ENCODE measurements at regions not wholly inside any gene's neighbourhood (a gene's known extent, or its start where the extent isn't known, plus 50 kb on each side); places are given as distances from the start of the nearest gene placed in this dataset.

DNA sequence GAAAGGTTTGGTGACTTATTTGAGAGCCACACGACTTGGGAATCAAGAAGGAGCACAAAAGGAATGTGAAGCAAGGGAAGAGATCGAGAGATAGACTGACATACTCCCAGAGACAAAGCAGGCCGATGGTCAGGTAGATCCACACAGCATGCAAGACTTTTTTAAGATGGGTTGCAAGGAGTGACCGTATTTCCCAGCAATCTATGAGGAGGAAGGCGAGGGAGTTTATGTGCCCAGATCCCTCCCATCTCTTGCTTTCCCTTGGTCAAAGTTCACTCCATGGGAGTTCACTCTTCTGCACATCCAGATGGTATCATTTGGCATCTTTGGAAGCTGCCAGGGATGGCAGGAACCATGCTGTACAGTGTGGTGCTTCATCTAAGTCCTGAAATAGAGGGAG, 148.9 kb downstream of the RMI1 start:
- no peak for DNase-seq

DNA sequence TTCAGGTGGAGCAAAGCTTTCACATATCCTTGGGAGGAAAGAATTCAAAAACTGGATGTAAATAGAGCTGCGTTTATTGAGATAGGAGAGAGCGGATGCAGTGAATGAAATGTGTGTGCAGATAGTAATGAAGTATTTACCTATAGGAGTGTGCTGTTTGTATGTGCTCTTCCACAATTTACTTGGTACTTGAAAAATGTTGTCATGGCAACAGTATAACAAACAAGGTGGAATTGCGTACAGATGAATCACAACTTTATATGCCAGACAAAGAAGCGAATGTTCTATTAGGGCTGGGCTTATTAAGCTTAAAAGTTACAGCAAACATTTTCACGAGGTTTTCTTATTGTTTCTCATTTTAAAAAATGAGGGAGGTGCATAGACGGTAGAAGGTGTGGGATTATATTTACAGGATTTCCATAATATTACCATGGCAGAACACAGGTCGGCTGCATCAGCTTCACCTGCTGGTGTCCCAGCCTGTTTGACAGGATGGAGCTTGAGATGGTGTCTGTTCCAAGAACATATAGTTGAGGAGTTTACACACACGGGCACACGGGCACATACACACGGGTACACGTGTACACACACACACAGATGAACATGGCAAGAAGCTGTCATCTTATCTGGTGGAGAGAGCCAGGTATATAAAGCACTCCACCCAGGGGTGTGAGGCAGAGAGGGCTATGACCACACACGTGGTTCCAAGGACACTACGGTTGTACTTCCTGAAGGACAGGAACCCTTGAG, 155.7 kb downstream of the RMI1 start:
- DNase-seq: no peak

DNA sequence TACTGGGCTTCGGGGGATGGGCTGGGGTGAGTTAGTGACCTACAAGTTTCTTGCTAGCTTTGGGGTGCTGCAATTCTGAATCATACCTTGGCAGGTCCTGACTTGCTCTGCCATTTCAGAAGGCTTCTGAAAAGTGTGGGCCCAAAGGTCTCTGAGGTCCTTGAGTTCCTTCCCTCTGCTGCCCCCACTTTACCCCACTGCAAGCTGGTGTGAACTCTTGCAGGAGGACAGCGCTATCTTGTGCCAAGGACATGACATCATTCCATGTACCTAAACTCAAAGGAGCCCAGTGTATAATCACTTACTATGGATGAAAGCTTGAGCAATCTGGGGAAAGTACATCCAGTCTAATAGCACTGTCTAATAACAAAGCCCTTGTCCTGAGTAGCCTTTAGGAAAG, 157.4 kb downstream of the RMI1 start:
- no peak for DNase-seq

DNA sequence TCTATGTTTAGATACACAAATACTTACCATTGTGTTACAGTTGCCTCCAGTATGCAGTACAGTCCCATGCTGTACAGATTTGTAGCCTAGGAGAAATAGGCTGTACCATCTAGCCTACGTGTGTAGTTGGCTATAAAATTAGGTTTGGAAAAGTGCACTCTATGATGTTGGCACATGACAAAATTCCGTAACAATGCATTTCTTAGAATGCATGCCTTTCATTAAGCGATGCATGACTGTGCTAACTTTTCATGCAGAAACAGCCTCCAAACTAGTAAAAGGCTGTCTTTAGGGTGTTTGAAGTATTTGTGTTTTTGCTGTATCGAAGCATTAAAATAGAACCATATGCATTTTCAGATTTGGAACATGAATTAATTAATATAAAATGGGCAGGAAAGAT, 157.9 kb downstream of the RMI1 start:
- no peak for DNase-seq

DNA sequence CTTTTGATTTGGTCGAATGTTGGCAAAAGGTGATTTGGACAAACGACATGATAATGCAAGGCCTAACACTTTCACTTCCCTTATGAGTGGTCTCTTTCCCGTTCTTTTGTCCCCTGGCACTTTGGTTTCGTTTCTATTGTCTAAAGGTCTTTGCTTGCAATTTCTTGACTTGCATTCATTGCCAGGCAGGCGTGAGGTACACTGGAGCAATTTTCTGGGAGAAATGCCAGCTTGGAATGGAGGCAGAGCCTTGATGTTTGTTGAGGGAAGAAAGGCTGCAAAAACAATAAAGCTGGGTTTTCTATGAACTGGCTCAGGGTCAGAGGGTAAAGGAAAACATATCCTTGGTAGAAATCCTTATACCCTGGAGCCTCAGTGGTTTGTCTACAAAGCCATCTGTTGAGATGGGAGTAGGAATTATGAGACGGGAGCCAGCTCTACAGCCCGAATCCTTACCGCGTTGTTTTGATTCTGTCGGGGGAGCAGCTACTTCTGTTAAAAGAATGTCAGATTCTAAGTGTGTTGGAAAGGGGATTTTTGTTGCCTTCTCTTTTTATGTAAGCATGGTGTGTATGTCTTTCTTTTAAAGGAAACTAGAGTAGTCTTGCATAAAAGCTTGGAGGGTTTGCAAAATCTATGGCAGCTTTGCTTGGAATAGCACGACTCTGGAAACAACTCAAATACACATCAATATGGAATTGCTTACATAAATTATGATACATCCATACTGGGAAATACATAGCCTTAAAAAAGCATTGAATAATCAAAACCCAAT, 158.9 kb downstream of the RMI1 start:
- DNase-seq: peak; percentile 58

DNA sequence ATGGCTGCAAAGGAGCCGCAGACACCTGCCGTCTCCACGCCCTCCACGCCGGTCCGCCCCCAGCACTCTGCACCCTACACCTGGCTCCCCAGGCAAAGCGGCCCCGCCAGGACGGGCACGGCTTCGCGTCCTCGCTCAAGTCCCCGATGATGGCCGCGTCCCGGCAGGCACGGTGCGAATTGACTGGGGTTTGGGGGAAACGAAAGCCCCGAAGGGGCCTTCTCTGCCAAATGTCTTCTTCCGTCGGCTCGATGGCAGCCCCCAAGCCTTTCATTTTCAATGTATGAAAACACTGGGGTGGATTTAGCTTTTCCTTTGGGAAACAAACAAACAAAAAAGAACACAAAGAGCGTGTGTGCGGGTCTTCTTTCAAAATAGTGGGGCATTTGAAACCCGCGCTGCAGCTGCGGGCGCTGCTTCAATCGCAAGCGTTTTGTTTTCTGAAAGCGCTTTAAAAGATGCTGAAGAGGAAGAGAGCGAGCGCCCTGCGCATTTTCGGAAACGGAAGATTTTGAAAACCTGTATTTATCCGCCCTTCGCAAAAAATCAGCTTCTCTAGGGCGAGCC, 160.0 kb downstream of the RMI1 start:
- DNase-seq: peak; percentile 25

DNA sequence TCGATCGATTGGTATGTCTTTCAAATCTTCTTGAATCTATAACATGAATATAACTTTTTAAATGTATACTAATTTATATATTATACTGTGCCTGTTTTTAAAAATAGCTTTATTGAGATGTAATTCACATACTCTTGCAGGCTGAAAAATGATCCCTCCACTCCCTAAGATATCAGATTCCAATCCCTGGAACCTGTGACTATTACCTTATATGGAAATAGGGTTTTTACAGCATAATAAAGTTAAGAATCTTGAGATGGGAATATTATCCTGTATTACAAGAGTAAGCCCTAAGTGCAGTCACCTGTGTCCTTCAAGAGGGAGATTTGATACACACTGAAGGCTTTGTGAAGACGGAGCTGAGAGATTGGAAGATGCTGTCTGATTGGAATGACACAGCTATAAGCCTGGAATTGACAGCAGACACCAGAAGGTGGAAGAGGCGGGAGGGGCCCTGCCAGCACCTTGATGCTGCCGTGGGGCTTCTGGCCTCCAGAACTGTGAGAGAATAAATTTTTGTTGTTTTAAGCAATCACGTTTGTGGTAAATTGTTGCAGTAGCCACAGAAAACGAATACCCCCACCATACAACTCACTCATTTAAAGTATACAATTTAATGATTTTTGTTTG, 161.3 kb downstream of the RMI1 start:
- DNase-seq: no peak

DNA sequence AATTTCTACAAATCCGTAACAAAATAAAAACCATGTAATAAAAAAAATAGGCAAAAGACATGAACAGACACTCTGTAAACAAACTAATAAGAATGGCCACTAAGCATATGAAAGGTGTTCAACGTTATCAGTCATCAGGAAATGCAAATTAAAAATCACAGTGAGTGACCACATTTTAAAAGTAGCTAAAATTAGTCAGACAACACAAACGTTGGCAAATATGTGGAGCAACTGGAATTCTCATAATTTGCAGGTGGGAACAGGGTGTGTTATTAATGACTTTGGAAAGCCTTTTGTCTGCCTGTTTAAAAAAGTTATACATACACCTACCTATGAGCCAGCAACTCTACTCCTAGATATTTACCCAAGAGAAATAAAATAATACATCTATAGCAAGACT, 164.4 kb downstream of the RMI1 start:
- no peak for DNase-seq

DNA sequence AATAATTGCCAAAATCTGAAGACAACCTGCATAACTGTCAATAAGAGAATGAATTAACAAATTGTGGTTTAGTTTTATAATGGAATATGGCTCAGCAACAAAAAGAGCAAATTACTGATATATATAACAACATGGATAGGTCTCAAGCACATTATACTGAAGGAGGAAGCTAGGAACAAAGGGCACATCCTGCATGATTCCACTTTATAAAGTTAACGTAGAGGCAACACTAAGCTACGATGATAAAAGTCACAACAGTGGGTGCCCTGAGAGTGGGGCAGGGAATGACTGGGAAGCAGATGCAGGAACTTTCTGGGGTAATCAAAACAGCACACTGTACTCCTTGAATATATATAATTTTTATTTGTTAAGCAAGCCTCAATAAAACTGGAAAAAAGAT, 165.2 kb downstream of the RMI1 start:
- no peak for DNase-seq

DNA sequence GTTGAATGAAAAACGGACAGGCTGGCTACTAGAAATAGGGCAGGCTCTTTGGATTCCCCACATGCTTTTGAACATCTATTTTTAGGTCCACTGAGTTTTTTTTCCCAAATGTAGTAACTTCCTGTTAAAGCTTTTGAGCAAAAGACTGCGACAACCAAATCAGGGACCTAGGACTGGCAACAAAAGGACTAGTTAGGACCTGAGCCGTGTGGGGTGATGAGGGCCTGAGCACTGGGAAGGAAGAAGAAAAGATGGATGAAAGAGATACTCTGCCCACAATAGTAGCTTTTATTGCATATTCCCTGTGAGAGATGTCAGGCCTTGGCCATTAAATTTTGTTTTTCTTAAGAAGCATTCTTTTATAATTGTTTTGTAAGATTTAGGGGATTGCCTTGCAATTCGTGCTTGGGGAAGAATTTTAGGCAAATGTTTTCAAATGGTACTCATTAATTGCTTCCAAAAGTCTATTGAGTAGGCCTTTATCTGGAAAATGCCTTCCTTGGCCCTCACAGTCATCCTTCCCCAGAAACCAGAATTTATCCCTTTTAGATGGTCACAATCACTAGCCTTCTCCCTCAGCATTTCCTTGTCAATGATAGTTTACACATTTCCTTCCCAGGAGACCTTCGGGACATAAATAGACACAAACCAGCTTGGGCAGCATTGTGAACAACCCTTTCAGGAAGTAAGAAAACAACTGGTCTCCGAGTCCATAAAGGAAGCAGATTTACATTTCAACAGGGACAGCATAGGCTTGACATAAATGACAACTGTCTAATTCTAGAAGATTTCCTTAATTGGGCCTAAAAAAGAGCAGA, 166.5 kb downstream of the RMI1 start:
- peak; percentile 68 for DNase-seq

DNA sequence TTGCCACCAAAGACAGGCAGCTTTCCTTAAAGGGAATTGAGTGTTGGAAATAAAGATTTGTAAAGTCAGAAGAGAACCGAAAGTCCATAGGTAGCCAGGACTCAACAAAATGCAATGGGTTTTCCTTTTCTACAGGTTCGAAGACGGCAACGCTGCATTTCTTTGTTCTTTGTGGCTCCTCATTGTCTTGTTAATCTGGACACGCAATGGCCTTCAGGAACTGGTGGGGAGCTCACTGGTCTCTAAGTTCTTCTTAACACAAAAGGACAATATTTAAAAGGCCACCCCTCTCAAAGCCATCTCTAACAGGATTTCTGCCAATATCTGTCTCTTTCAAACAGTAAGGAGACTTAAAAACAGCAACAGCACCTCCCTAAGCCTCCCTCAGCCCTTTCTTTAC, 170.6 kb downstream of the RMI1 start:
- DNase-seq: no peak

DNA sequence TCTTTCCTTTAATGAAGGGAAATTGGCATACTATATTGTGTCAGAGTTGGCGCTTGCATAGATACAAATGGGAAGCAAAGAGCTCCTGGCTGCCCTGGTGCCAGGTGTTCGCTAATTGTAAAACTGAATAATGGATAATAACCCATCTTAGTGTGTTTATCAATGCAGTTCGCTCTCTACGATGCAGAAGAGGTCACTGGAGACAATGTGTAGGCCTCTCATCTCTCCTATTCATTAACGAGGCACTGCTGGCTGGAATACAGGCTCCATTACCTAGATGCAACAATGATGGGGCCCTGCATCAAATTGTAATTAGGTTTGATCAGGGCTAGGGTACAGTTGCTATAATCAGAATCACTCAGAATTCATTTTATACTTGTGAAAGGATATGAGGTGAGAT, 171.0 kb downstream of the RMI1 start:
- DNase-seq: no peak

DNA sequence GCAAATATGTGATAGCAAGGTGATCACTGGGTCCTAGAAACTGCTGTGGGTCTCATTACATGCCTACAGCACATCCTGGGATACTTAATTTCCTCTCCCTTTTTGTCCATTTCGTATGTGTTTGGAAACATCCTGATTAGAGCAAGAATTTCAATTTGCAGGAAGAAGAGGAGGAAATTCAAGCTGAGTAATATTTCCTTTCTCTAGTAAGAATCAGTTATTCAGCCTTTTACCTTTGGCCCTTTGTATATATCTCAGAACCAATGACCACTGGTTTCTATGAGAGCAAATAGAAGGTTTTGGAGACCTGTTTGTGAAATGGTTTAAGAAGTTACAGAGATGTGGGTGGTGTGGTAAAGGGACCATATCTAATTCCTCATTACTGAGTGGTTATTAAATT, 171.6 kb downstream of the RMI1 start:
- DNase-seq: no peak

DNA sequence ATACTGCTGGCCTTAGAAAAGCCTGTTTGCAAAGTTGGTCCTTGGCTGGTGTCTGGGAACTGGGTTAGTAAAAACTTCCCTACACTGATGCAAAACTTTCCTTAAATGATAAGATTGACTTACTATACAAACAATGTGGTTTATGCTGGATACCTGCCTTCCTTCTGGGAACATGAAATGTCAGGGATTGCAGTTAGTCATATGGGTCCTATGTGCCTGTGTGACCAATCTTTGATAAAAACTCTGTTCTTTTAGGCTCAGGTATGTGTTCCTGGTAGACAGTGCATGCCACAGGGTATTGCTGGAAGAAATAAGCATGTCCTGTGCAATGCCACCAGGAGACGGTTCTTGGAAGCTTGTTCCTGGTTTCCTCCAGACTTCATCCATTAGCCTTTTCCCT, 173.3 kb downstream of the RMI1 start:
- DNase-seq: peak; percentile 39

DNA sequence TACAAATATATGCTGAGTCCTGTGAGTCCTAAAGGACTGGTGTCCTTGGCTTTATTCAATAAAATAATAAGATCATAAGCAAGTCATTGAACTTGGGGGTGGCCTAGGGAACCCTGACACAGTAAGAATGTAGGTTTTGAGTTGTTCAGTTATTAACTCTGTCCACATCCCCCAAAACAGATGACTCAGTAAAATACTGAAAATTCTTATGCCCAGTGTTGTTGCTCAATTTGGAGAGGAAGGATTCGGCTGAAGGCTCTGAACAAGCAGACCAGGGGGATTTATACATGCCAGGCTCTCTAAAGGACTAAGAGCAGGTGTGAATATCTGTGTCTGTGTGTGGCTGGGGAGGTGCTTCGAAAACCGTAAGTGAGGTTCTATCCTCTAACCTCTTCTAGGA, 173.7 kb downstream of the RMI1 start:
- DNase-seq: peak; percentile 58

DNA sequence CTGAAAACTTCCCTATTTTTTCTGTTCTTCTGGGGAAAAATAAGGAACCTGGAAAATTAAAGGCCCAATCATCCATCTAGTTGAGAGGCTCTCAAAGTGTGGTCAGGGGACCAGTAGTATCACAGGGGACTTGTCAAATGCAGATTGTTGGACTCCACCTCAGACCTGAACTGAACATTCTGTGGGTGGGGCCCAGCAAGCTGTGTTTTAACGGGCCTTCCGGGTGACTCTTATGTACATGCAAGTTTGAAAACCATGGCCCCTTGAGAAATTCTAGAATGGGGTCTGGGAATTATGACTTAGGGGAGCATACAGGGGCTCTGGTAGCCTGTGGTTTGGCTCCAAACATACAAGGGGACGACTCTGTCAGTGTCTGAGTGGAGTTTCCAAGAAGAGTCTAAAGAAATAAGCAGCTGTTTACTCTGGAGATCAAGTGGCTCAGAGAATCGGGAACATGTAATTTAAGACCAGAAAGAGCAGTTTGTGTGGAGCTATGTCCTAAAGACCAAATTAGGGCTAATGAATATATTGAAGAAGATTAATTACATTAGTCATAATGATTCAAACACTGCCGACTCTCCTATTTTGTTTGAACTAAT, 177.4 kb downstream of the SLC28A3 start:
- no peak for DNase-seq

DNA sequence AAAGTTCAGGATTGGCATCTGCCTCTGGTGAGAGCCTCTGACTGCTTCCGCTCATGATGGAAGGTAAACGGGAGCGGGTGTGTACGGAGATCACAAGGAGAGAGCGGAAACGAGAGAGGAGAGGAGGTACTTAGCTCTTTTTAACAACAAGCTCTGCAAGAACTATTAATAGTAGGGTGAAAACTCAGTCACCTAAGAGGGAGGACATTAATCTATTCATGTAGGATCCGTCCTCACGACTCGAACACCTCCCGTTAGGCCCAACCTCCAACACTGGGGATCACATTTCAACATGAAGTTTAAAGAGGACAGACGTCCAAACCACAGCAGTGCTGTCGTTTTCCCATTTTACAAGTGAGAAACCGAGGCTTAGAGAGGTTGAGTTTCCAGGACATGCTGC, 173.7 kb downstream of the SLC28A3 start:
- DNase-seq: no peak

DNA sequence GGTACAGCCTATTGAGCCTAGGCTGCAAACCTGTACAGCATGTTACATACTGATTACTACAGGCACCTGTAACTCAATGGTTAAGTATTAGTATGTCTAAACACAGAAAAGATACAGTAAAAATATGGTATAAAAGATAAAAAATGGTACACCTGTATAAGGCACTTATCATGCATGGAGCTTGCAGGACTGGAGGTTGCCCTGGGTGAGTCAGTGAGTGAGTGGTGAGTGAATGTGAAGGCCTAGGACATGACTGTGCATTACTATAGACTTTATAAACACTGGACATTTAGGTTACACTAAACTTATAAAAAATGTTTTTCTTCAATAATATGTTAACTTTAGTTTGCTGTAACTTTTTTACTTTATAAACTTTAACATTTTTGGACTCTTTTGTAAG, 171.3 kb downstream of the SLC28A3 start:
- DNase-seq: peak; percentile 73

DNA sequence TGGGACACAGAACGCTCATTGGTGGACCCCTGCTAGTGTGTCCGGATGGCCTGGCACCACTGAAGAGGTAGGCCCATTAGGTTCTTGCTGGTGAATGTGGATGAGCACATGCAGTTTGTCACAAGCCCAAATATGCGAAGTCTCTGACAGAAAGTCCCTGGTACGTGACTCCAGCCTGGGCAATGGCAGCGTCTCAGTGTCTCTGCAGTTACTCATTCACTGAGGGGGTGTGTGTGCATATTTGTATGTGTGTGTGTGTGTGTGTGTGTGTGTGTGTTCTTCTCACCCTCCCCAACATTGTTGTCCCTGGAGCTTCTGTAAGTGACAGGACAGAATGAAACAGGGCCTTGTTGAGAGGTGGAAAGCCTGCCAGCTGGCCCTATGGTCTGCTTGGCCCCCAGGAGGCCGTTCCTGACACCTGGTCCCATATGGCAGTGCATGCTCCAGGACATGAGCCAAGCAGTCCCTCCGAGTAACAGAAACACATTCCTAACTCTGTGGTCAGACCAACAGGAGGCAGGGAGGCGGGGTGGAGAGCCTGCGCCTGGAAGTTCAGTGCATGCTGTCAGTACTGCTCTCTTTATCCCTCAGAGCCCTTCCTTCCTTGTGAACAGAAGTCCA, 169.9 kb downstream of the SLC28A3 start:
- peak; percentile 98 for DNase-seq

DNA sequence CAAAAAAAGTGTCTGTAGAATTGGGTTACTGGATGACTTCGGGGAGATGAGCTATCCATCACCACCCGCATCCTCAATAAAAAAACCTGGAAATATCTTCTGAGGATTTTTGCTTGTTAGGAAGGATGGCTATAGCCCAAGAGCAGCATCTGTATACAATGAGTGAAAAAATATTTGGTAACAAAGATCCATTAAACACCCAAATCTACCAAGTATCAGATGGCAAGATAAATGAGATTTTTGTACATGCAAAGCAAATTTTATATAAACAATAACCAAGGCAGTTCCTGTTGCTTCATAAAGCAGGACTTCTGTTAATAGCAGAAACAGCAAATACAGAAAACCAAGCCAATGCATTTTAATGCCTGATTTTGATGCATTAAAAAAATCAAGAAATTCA, 166.6 kb downstream of the SLC28A3 start:
- DNase-seq: no peak

DNA sequence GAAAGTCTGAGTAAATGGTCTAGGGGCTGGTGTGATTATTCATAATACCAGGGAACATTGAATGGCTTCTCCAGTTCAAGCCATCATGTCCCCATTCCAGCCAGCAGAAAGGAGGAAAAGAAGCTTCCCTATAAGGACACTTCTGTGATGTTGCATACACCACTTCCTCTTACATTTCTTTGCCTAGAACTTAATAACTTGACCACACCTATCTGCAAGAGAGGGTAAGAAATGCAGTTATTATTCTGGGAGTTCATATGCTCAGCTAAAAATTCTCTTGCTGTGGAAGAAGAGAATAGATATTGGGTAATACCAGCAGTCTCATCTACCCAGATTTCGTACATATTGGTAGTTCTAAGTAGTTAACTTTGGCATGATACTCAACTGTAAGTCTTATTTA, 166.1 kb downstream of the SLC28A3 start:
- no peak for DNase-seq

DNA sequence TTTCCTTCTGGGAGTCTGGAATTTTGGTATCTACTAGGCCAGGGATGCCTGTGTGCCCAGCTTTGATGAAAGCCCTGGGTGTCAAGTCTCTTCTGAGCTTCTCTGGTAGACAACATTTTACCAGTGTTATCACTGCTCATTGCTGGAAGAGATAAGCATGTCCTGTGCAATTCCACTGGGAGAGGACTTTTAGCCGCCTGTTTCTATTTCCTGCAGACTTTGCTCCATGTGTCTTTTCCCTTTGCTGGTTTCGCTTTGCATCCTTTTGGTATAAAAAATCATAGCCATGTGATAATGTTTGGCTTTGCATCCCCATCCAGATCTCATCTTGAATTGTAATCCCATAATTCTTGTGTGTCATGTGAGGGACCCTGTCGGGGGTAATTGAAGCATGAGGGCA, 163.2 kb downstream of the SLC28A3 start:
- no peak for DNase-seq
